ENCODE measurements at regions not wholly inside any gene's neighbourhood (a gene's known extent, or its start where the extent isn't known, plus 50 kb on each side); places are given as distances from the start of the nearest gene placed in this dataset.

DNA sequence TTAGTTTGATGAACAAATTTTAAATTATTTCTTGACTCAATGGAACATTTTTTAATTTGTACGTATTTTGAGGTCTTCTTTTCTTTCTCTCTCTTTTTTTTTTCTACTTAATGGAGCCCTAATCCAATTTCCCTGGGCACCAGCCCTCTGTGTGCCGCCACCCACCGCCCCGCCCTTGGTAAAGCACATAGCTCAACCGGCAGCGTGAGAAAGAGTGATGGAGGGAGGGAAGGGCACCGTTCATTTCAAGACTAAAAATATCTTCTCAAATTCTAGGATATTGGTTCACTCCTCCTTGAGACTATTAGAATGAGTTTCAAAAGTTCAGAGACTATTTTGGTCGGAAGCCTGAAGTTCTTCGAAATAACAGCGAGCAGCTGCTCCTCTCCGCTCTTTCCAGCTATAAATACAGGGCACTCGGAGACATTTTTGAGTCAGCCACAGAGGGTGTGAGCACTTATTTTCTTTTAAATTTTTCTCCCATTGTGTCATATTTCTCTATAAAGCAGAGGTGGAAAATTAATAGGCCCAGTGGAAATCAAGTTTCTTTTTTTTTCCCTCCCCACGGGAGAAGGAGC lies 731.7 kb upstream of the ID2 start:
- no peaks in the 10 kb centered on the region for H3K4me1 ChIP-seq (ENCODE audit: control insufficient read depth in 1 of 2, insufficient read depth in 1 of 2, low read depth in 1 of 2, low read length in 1 of 2)
- TF ChIP-seq, protein P1, sequence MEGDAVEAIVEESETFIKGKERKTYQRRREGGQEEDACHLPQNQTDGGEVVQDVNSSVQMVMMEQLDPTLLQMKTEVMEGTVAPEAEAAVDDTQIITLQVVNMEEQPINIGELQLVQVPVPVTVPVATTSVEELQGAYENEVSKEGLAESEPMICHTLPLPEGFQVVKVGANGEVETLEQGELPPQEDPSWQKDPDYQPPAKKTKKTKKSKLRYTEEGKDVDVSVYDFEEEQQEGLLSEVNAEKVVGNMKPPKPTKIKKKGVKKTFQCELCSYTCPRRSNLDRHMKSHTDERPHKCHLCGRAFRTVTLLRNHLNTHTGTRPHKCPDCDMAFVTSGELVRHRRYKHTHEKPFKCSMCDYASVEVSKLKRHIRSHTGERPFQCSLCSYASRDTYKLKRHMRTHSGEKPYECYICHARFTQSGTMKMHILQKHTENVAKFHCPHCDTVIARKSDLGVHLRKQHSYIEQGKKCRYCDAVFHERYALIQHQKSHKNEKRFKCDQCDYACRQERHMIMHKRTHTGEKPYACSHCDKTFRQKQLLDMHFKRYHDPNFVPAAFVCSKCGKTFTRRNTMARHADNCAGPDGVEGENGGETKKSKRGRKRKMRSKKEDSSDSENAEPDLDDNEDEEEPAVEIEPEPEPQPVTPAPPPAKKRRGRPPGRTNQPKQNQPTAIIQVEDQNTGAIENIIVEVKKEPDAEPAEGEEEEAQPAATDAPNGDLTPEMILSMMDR (IDR thresholded peaks at IDR 0.05) = no peak
- no peak overlapping the region for H3K4me3 ChIP-seq (ENCODE audit: low read depth in 1 of 2, low read length in 1 of 2)
- H3K27me3 ChIP-seq = peaks cover 8% of the 10 kb centered on the region
- H3K9me3 ChIP-seq = no peaks in the 10 kb centered on the region
- H3K36me3 ChIP-seq = no peaks in the 10 kb centered on the region
- no peak overlapping the region for H3K27ac ChIP-seq

DNA sequence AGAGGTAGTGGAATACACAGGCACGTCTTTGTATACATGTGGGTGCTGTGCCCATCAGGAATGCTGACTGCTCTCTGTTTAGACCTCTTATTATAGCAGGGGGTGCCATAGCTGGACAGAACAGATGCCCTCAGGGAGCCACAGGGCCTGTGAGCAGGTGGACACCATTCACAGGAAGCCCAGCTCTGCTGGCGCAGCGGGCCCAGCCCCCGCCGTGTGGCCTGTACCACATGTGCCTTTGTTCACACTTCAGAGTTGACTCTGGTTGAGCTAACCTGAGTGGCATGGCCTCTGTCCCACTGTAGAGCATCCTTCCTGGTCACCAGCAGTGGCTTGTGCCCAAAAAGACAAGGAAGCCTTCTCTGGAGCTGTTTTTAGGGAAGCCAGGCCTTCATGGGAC lies 730.9 kb upstream of the ID2 start:
- TF ChIP-seq, protein P1 (IDR thresholded peaks at IDR 0.05) = no peak
- peaks cover 8% of the 10 kb centered on the region for H3K27me3 ChIP-seq
- H3K9me3 ChIP-seq = no peaks in the 10 kb centered on the region
- no peak overlapping the region for H3K4me3 ChIP-seq (ENCODE audit: low read depth in 1 of 2, low read length in 1 of 2)
- no peaks in the 10 kb centered on the region for H3K36me3 ChIP-seq
- no peak overlapping the region for H3K27ac ChIP-seq
- no peaks in the 10 kb centered on the region for H3K4me1 ChIP-seq (ENCODE audit: control insufficient read depth in 1 of 2, insufficient read depth in 1 of 2, low read depth in 1 of 2, low read length in 1 of 2)

- no peaks in the 10 kb centered on the region for H3K4me1 ChIP-seq (ENCODE audit: control insufficient read depth in 1 of 2, insufficient read depth in 1 of 2, low read depth in 1 of 2, low read length in 1 of 2)
- no peak overlapping the region for H3K4me3 ChIP-seq (ENCODE audit: low read depth in 1 of 2, low read length in 1 of 2)
- no peaks in the 10 kb centered on the region for H3K9me3 ChIP-seq
- TF ChIP-seq, protein P1 (IDR thresholded peaks at IDR 0.05) = no peak
- H3K36me3 ChIP-seq = no peaks in the 10 kb centered on the region
- peaks cover 8% of the 10 kb centered on the region for H3K27me3 ChIP-seq
- no peak overlapping the region for H3K27ac ChIP-seq
Measured at GRCh38 chr2:7951490-7951889, 730.4 kb upstream of the ID2 start.

GRCh38 chr2:7952046-7952745 lies 729.7 kb upstream of the ID2 start:
- Histone ChIP-seq H3K36me3 (no peaks in the 10 kb centered on the region), H3K27ac (no peak overlapping the region), H3K9me3 (no peaks in the 10 kb centered on the region), H3K27me3 (peaks cover 8% of the 10 kb centered on the region), H3K4me1 (ENCODE audit: control insufficient read depth in 1 of 2, insufficient read depth in 1 of 2, low read depth in 1 of 2, low read length in 1 of 2) (no peaks in the 10 kb centered on the region), H3K4me3 (ENCODE audit: low read depth in 1 of 2, low read length in 1 of 2) (no peak overlapping the region)
- TF ChIP-seq, protein P1 (IDR thresholded peaks at IDR 0.05) = no peak

- peaks cover 8% of the 10 kb centered on the region for H3K27me3 ChIP-seq
- no peak overlapping the region for H3K27ac ChIP-seq
- no peaks in the 10 kb centered on the region for H3K36me3 ChIP-seq
- TF ChIP-seq, protein P1 (IDR thresholded peaks at IDR 0.05) = no peak
- H3K4me1 ChIP-seq (ENCODE audit: control insufficient read depth in 1 of 2, insufficient read depth in 1 of 2, low read depth in 1 of 2, low read length in 1 of 2) = no peaks in the 10 kb centered on the region
- no peak overlapping the region for H3K4me3 ChIP-seq (ENCODE audit: low read depth in 1 of 2, low read length in 1 of 2)
- no peaks in the 10 kb centered on the region for H3K9me3 ChIP-seq
Measured at GRCh38 chr2:7953195-7953594, 728.7 kb upstream of the ID2 start.
